DMS79 treated with DMSO at 0.1 percent for 48 hours (cell line): ENCODE measurements at regions not wholly inside any gene's neighbourhood (a gene's known extent, or its start where the extent isn't known, plus 50 kb on each side); places are given as distances from the start of the nearest gene placed in this dataset.
"Not testable (repeated sequence)": the region's sequence is repeated elsewhere in the genome, so short reads cannot be mapped to it uniquely, and the experiment has no call there.

Source experiments
- DNase-seq: peaks from one replicate; lab custom pipeline; 2025; lab: John Stamatoyannopoulos, UW

GRCh38 chr20:11686820-11687543 is 230.7 kb upstream of the BTBD3 start:
- no peak for DNase-seq

- DNase-seq, result no peak
Measured at GRCh38 chr20:11687546-11688292, 230.0 kb upstream of the BTBD3 start.

GRCh38 chr20:11689262-11689661 is 228.4 kb upstream of the BTBD3 start:
- no peak for DNase-seq

- no peak for DNase-seq
Measured at GRCh38 chr20:11691766-11692165, 225.9 kb upstream of the BTBD3 start.

GRCh38 chr20:11692567-11692966 is 225.1 kb upstream of the BTBD3 start:
- DNase-seq, result no peak

- no peak for DNase-seq
Measured at GRCh38 chr20:11694467-11694866, 223.2 kb upstream of the BTBD3 start.

GRCh38 chr20:11697055-11697454 is 220.6 kb upstream of the BTBD3 start:
- no peak for DNase-seq

- no peak for DNase-seq
Measured at GRCh38 chr20:11697646-11698045, 220.0 kb upstream of the BTBD3 start.

GRCh38 chr20:11698124-11698523 is 219.6 kb upstream of the BTBD3 start:
- DNase-seq, result no peak

- DNase-seq, result no peak
Measured at GRCh38 chr20:11700831-11701230, 216.9 kb upstream of the BTBD3 start.

- no peak for DNase-seq
Measured at GRCh38 chr20:11702721-11703518, 214.8 kb upstream of the BTBD3 start.

GRCh38 chr20:11705512-11705911 is 212.2 kb upstream of the BTBD3 start:
- no peak for DNase-seq

- DNase-seq, result not testable (repeated sequence)
Measured at GRCh38 chr20:11708223-11708622, 209.5 kb upstream of the BTBD3 start.

GRCh38 chr20:11711214-11711613 is 206.5 kb upstream of the BTBD3 start:
- no peak for DNase-seq

GRCh38 chr20:11712639-11713160 is 205.0 kb upstream of the BTBD3 start:
- no peak for DNase-seq

GRCh38 chr20:11714886-11715285 is 202.8 kb upstream of the BTBD3 start:
- no peak for DNase-seq

GRCh38 chr20:11716239-11716944 is 201.3 kb upstream of the BTBD3 start:
- no peak for DNase-seq

GRCh38 chr20:11716945-11717248 is 200.8 kb upstream of the BTBD3 start:
- no peak for DNase-seq

- no peak for DNase-seq
Measured at GRCh38 chr20:11717562-11717961, 200.1 kb upstream of the BTBD3 start.

GRCh38 chr20:11718474-11719094 is 199.1 kb upstream of the BTBD3 start:
- DNase-seq, result no peak

- DNase-seq, result no peak
Measured at GRCh38 chr20:11719153-11719552, 198.5 kb upstream of the BTBD3 start.

- no peak for DNase-seq
Measured at GRCh38 chr20:11721411-11721810, 196.3 kb upstream of the BTBD3 start.
